Lower leg skin (tissue), 3 donors: ENCODE measurements at regions not wholly inside any gene's neighbourhood (a gene's known extent, or its start where the extent isn't known, plus 50 kb on each side); places are given as distances from the start of the nearest gene placed in this dataset.
"Not testable (repeated sequence)": the region's sequence is repeated elsewhere in the genome, so short reads cannot be mapped to it uniquely, and the experiment has no call there.

Source experiments
- CTCF ChIP-seq, 3 donors: fragments of 450-650 bp; IDR thresholded peaks; one replicate each; pipeline ENCODE4 v1.5.1; 2016; ENCODE audit warnings: antibody characterized with exemption in 3 of 3, mild to moderate bottlenecking in 3 of 3, moderate library complexity in 2 of 3
- POLR2A ChIP-seq, 2 donors: fragments of 450-650 bp; IDR thresholded peaks; one replicate each; pipeline ENCODE4 v1.6.1; 2016 to 2017; ENCODE audit warnings: antibody characterized with exemption in 2 of 2, mild to moderate bottlenecking in 1 of 2, moderate library complexity in 1 of 2

GRCh38 chr11:3485737-3486136 lies 106.8 kb upstream of the ZNF195 start:
- TF ChIP-seq POLR2A, CTCF (IDR thresholded peaks at IDR 0.05): not testable (repeated sequence)
